GM12873 (cell line): ENCODE measurements at regions not wholly inside any gene's neighbourhood (a gene's known extent, or its start where the extent isn't known, plus 50 kb on each side); places are given as distances from the start of the nearest gene placed in this dataset.

Experiments
- TF ChIP-seq, protein P1 (sequence below): IDR thresholded peaks from 2 replicates; pipeline ENCODE4 v1.5.1; 2012; ENCODE audit warnings: low read depth, mild to moderate bottlenecking, moderate library complexity, low read length, control low read depth; ENCODE audit not compliant: insufficient read depth; ENCODE audit errors: missing control alignments

DNA sequence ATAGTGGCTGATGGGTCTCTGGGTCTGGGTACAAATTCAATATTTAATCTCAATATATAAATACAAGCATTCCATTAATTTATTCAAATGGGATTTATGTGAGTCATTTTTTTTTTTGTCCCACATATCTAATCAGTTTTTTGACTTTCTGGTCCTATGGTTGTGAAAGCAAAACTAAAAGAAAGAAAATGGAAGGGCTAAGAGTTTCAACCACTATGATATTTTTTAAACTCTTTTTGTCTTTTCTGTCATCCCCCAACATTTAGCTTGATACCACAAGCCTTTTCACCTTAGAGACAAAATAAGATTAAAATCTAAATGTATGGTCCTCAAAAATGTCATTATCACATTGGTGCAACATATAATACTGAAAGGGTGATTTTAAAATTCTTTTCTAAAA is 602.7 kb upstream of the CHRM3 start:
- TF ChIP-seq, protein P1, sequence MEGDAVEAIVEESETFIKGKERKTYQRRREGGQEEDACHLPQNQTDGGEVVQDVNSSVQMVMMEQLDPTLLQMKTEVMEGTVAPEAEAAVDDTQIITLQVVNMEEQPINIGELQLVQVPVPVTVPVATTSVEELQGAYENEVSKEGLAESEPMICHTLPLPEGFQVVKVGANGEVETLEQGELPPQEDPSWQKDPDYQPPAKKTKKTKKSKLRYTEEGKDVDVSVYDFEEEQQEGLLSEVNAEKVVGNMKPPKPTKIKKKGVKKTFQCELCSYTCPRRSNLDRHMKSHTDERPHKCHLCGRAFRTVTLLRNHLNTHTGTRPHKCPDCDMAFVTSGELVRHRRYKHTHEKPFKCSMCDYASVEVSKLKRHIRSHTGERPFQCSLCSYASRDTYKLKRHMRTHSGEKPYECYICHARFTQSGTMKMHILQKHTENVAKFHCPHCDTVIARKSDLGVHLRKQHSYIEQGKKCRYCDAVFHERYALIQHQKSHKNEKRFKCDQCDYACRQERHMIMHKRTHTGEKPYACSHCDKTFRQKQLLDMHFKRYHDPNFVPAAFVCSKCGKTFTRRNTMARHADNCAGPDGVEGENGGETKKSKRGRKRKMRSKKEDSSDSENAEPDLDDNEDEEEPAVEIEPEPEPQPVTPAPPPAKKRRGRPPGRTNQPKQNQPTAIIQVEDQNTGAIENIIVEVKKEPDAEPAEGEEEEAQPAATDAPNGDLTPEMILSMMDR: no peak

DNA sequence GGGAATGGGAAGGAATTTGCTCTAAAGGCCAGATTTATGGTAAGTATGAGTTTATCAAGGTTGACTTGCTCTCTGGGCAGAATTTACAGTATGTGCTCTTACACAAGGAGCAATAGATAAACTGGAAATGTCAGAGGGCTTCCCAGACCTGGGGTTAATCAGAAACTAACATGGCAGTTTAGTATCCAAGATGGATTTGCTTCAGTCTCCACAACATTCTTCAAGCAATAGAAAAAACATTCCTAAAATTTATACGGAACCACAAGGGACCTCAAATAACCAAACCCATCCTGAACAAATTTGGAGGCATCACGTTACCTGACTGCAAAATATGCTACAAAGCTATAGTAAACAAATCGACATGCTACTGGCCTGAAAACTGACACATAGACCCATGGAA is 606.7 kb upstream of the CHRM3 start:
- TF ChIP-seq, protein P1: no peak

DNA sequence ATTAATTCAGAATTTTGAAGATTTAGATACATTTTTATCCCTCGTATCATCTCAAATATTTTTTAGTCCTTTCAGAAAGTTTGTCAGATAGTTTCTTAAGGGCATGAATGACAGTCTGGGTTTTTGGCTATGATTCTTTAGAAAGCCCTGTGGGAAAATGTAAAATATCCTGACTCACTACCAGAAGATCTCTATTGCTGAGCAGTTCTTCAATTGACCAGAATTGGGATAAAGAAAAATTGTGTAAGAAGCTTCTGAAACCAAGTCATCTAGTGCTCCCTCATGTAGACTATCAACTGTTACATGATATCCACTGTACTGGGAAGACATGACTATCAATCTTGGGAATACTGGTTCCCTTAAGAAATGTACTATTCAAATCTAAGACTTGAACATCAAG is 608.3 kb upstream of the CHRM3 start:
- TF ChIP-seq, protein P1: no peak

DNA sequence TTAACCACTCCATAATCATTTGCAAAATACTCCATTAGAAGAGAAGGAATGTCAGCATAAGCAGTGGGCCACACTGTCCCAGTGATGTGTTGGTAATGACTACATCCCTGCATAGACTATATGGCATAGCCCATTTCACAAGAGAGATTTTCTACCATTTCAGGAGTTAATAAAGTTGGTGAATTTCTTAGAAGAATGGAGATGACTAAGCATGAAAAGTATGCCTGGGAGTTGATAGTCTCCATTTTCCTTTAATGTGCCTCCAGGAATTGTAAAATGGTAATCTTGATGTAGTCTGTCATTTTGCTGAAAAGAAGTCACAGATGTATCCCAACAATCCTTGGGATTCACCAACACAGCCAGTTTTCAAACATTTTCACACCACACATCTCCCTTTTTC is 608.8 kb upstream of the CHRM3 start:
- TF ChIP-seq, protein P1: no peak

DNA sequence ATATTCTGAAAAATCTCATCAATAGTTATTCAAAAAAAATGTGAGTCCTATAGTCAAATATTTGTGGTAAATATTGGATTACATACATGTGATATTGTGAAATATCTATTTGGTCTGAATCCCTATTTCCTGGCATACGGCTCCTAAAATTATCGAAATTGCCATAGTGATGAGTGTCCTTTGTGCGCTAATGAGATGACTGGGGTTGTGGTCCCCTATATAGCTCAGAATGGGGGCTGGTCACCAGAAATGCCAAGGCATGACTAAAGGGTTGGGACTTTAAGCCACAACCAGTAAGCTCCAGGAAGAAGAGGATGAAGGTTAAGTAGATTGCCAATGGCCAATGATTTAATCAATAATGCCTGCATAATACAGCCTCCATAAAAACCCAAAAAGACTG is 610.2 kb upstream of the CHRM3 start:
- TF ChIP-seq, protein P1: no peak

DNA sequence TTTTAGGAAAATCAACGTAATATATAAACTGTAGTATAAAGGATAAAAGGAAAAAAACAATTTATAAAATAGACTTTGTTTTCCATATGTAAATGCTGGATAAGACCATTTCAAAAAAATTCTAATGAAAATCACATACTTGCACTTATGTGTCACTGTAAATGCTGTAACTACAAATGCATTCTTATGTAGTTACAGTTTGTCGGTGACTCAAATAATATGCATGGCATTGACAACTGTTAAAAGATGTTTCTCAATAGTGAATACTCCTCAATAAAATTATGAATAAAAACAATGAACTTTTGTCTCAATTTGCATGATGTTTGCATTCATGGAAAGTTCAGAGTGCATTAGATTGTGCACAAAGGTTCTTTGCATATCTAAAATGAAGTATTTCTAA is 614.0 kb upstream of the CHRM3 start:
- TF ChIP-seq, protein P1: no peak

DNA sequence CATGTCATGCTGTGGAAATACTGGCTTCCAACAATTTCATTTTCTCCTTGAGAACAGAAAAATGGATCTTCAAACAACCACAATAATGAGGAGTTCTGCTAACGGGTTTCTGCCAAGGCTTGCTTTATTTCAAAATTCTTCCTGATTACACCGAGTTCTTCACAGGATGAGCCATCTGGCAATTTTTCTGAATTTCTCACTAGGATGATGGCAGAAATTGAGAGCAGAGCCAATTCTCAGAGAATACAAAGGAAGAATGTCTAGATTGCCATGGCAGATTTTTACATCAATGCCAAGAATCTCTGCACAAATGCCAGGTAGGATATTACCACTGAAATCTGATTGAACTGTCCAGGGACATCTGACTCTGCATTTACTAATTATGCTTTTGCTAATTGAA is 619.0 kb upstream of the CHRM3 start:
- TF ChIP-seq, protein P1: no peak
